Activated gamma-delta T cell treated with Interleukin-2 at 50 U/mL for 16 hours (primary cell): ENCODE measurements at regions not wholly inside any gene's neighbourhood (a gene's known extent, or its start where the extent isn't known, plus 50 kb on each side); places are given as distances from the start of the nearest gene placed in this dataset.
"Not testable (repeated sequence)": the region's sequence is repeated elsewhere in the genome, so short reads cannot be mapped to it uniquely, and the experiment has no call there.

Experiments used
- DNase-seq: peaks from one replicate; pipeline ENCODE4 v3.0.0-alpha.2; 2020

DNA sequence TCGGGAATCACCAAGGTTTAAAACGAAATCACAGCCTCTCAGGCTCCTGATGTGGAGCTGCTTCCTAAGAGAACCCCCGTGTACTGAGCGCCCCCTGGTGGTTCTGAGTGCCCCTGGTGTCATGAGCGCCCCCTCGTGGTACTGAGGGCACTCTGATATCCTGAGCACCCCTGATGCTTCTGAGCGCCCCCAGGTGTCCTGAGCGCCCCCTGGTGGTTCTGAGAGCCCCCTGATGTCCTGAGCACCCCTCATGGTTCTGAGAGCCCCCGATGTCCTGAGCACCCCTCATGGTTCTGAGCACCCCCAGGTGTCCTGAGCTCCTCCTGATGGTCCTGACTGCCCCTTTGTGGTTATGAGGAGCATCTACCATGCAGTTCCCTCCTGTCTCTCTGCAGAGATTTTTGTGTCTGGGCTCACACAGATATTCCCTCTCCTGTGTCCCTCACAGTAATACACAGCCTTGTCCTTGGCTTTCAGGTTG, 1092.1 kb downstream of the TMEM121 start:
- DNase-seq: peak; percentile 74

DNA sequence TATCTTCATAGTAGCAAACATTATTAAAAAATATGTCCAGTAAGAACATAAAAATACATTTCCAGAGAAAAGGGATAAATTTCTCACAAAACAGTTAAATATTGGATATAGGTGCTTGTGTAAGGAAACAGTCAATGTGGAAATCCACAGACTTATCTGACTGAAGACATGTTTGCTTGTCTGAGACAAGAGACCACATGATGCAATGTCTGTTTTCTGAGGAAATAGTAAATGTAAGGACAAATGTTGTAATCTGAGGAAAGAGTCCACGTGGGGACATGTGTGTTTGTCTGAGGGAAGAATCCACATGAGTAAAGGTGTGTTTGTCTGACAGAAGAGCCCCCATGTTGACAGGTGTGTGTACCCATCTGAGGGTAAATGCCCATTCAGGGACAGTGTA, 1093.2 kb downstream of the TMEM121 start:
- DNase-seq: no peak

GRCh38 chr14:106620368-106620767, 1094.0 kb downstream of the TMEM121 start:
- DNase-seq: no peak

DNA sequence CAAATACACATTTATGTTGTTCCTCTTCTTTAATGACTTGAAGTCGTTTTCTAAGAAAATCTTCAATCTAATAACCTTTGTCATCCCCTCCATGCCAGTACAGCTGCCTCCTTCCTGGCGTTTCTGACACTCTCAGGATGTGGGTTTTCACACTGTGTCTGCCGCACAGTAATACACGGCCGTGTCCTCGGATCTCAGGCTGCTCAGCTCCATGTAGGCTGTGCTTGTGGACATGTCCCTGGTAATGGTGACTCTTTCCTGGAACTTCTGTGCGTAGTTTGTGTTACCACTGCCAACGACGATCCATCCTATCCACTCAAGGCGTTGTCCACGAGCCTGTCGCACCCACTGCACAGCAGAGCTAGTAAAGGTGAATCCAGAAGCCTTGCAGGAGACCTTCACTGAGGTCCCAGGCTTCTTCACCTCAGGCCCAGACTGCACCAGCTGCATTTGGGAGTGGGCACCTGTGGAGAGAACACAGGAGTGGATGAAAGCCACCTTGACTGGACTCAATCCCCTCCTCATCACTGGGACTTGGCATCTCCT, 1095.9 kb downstream of the TMEM121 start:
- DNase-seq: peak; percentile 48

DNA sequence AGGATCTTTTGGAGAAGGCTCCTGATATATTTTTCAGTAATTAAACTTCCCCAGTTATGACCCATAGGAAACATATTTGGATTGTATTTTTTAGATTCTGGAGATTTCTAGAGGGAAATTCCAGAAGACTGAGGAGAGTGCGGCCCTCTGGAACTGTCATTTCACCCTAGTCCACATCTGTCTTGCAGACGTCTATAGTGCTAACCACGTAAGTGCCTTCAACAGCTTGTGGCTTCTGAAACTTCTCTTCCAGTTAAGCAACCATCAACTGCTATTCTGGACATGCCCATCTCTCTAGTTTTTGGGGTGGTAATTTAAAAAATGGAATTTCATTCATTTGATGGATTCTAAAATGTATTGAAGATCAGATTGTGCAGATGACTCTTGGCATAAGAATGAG, 1098.8 kb downstream of the TMEM121 start:
- DNase-seq: no peak

DNA sequence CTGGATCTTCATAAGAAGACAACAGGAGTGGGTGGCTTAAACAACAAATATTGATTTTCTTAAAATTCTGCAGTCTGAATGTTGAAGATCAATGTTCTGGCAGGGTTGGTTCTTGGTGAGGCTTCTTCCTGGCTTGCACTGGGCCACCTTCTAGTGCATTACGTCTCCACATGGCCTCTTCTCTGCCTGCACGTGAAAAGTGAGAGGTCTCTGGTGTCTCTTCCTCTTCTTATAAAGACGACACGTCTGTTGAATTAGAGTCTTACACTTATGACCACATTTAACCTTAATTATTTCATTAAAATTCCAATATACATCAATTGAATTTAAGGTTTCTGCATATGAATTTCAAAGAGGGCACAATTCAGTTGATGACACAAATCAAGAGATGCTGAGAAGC, 1100.1 kb downstream of the TMEM121 start:
- DNase-seq: not testable (repeated sequence)

GRCh38 chr14:106626942-106627588, 1100.7 kb downstream of the TMEM121 start:
- peak; percentile 81 for DNase-seq

- no peak for DNase-seq
Observed at GRCh38 chr14:106631879-106632278, 1105.5 kb downstream of the TMEM121 start.

- DNase-seq: no peak
Observed at GRCh38 chr14:106633721-106634120, 1107.3 kb downstream of the TMEM121 start.

DNA sequence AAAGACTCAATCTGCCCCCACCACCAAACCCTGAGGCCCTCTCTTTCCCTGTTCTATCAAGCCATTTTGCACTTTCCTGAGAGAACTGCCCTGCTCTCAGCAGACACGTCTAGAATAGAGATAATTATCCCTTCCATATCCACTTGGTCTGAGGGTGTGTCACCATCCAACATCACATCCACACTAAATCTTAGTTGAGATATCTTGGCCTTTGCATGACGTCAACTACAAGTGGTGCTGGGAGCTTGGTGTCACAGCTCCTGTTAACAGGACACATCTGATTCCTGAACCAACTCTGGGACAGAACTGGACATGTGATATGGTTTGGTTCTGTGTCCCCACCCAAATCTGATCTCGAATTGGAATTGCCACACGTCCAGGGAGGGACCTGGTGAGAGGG, 1109.2 kb downstream of the TMEM121 start:
- no peak for DNase-seq

DNA sequence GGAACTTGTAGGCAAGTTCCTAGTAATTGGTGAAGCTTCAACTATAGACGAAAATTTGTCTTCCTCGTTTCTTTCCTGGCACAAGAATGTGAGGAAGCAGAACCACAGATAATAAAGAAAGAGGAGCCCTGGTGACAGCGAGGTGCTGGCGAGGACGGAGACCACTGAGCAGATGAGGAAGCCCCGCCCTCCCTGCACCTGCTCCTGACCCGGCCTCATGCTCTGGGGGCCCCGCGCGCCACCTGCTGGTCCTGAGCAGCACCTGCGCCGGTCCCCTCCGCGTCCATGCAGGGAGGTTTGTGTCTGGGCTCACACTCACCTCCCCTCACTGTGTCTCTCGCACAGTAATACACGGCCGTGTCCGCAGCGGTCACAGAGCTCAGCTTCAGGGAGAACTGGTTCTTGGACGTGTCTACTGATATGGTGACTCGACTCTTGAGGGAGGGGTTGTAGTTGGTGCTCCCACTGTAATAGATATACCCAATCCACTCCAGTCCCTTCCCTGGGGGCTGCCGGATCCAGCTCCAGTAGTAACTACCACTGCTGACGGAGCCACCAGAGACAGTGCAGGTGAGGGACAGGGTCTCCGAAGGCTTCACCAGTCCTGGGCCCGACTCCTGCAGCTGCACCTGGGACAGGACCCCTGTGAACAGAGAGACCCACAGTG, 1112.5 kb downstream of the TMEM121 start:
- not testable (repeated sequence) for DNase-seq

DNA sequence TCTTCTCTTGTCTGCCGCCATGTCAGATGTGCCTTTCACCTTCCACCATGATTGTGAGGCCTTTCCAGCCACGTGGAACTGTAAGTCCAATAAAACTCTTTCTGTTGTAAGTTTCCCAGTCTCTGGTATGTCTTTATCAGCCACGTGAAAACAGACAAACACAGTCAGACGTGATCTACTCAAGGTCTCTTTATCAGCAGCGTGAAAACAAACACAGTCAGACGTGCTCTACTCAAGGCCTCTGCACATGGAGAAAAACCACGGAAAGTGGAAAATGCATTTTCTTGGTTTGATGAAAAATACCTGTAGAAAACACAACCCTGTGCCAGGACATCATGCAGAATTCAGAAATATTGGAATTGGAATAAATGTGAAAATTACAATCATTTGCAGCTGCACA, 1115.7 kb downstream of the TMEM121 start:
- DNase-seq: no peak

DNA sequence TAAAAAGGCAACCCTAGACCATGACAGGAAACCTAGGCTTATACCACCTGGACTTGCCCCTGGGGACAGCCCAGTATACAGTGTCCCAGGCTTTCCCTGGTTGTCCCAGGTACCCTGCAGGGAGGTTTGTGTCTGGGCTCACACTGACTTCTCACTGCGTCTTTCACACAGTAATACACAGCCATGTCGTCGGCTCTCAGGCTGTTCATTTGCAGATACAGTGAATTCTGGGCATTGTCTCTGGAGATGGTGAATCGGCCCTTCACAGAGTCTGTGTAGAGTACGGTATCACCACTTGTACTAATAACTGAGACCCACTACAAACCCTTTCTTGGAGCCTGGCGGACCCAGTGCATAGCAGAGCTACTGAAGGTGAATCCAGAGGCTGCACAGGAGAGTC, 1116.6 kb downstream of the TMEM121 start:
- not testable (repeated sequence) for DNase-seq

DNA sequence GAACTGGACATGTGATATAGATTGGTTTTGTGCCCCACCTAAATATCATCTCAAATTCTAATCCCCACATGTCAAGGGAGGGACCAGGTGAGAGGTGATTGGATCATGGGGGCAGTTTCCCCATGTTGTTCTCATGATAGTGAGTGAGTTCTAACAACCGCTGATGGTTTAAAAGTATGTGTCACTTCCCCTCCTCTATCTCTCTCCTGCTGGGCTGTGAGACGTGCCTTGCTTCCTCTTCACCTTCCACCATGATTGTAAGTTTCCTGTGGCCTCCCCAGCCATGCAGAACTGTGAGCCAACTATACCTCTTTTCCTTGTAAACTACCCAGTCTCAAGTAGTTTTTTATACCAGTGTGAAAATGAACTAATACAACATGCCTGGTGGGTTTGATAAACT, 1122.5 kb downstream of the TMEM121 start:
- not testable (repeated sequence) for DNase-seq

GRCh38 chr14:106651016-106651415, 1124.6 kb downstream of the TMEM121 start:
- DNase-seq: no peak

DNA sequence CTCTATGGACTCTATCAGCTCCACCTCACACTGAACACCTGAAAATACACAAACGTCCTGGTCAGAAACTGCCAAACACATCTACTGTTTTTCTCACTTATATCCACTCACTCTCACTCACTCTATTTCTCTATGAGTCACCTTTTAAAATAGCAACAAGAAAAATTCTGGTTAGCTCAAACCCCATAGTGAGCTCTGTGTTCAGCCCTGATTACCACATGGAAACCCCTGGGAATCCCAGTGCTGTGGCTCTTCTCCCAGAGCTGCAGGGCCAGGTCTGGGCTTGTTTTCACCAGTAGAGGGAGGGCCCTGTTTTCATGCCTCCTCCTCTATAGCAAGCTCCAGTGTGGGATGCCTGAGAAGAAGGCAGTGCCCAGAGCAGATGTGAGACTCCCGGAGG, 1126.1 kb downstream of the TMEM121 start:
- no peak for DNase-seq

DNA sequence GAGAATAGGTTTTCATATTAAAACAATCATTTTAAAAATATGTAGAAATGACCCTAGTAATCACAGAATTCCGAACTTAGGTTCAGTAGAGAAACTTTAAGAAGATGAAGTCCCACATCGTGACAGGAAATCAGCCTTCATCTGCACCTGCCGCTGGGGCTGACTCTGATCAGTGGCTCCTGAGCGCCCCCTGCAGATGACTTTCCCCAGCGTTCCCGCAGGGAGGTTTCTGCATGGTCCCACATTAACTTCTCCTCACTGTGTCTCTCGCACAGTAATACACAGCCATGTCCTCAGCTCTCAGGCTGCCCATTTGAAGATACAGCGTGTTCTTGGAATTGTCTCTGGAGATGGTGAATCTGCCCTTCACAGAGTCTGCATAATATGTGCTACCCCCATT, 1131.1 kb downstream of the TMEM121 start:
- DNase-seq: peak; percentile 60

- not testable (repeated sequence) for DNase-seq
Observed at GRCh38 chr14:106658066-106658860, 1131.9 kb downstream of the TMEM121 start.

DNA sequence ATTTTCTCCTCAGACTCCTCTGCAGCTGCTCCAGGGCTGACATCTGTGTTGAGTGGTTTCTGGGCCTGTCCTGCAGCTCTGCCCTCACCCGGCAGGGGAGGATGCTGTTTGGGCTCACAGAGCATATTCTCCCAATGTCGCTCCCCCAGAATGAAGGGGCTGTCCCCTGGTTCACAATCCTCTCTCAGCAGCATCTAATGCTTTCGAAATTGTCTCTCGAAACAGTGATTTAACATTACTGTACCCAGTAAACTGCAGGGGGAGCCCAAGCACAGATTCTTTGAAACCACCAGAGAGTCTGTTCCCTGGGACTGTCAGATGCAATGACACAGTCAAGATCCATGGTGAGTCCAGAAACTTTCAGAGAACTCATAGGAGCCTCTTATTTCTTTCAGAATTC, 1135.2 kb downstream of the TMEM121 start:
- DNase-seq: peak; percentile 60

DNA sequence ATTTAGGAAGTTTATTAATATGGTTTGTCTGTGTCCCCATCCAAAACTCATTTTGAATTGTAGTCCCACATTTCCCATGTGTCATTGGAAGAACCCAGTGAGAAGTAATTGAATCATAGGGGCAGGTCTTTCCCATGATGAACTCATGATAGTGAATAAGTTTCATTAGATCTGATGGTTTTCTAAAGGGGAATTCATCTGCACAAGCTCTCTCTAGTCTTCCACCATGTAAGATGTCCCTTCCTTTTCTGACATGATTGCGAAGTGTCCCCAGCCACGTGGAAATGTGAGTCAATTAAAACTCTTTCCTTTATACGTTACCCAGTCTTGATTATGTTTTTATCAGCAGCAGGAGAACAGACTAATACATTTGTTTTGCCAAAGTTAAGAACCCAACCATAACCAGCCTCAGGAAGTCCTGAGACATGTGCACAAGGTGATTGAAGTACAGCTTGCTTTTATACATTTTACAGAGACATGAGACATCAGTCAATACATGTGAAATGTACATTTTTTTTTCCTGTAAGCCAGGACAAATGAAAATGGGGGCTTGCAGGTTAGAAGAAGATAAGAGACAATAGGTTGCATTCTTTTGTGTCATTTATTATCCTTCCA, 1136.7 kb downstream of the TMEM121 start:
- no peak for DNase-seq

DNA sequence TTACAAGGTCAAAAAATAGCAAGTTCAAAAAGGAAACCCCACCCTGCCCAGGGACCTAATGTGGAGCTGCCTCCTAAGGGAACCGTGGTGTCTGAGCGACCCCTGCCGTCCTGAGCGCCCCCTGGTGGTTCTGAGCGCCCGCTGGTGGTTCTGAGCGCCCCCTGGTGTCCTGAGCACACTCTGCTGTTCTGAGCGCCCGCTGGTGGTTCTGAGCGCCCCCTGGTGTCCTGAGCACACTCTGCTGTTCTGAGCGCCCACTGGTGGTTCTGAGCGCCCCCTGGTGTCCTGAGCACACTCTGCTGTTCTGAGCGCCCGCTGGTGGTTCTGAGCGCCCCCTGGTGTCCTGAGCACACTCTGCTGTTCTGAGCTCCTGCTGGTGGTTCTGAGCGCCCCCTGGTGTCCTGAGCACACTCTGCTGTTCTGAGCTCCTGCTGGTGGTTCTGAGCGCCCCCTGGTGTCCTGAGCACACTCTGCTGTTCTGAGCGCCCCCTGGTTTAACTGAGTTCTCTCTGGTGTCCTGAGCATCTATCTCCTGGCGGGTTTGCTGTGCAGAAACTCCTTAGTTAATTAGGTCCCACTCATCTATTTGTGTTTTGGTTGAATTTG, 1137.5 kb downstream of the TMEM121 start:
- peak; percentile 43 for DNase-seq

- DNase-seq: peak; percentile 25
Observed at GRCh38 chr14:106665814-106666213, 1139.4 kb downstream of the TMEM121 start.

DNA sequence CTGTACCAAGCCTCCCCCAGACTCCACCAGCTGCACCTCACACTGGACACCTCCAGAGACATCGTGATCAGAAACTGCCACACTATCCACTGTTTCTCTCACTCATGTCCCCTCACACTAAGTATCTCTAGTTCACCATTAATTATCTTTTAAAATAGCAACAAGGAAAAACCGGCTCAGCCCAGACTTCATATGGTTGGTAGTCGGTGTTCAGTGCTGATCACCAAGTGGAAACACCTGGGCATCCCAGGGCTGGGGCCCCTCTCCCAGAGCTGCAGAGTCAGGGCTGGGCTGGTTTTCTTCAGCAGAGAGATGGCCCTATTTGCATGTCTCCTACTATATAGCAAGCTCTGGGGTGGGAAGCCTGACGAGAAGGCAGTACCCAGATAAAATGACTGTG, 1140.0 kb downstream of the TMEM121 start:
- DNase-seq: no peak
